ENCODE measurements at regions not wholly inside any gene's neighbourhood (a gene's known extent, or its start where the extent isn't known, plus 50 kb on each side); places are given as distances from the start of the nearest gene placed in this dataset.

GRCh38 chr18:11249391-11249790, 100.0 kb upstream of the PIEZO2 start:
- DNase-seq (ENCODE audit: low spot score) (no peak), FAIRE-seq (no peak), ATAC-seq (no peak)
- POLR2A ChIA-PET: no interaction called here
- Histone ChIP-seq H3K79me2 (ENCODE audit: insufficient read depth, low read length) (no peaks in the 10 kb centered on the region), H4K20me1 (ENCODE audit: insufficient read depth, low read length) (no peaks in the 10 kb centered on the region), H3K36me3 (replicated peaks in 1 of 2; ENCODE audit: control insufficient read depth in 1 of 2, insufficient read depth in 2 of 2, low read length in 2 of 2) (no peaks in the 10 kb centered on the region), H3K27me3 (ENCODE audit: control insufficient read depth in 1 of 2, insufficient read depth in 2 of 2, low read length in 2 of 2) (no peaks in the 10 kb centered on the region), H3K4me2 (ENCODE audit: low read depth, low read length) (no peak overlapping the region), H2AFZ (ENCODE audit: low read length) (no peak overlapping the region), H3K9me3 (ENCODE audit: low read length) (no peaks in the 10 kb centered on the region), H3K4me1 (ENCODE audit: insufficient read depth, low read length) (no peaks in the 10 kb centered on the region), H3K27ac (ENCODE audit: extremely low read length, insufficient read depth, low read length) (no peak overlapping the region), H3K9ac (ENCODE audit: insufficient read depth, low read depth, low read length) (no peak overlapping the region), H3K4me3 (replicated peaks in 1 of 3; ENCODE audit: insufficient read depth in 1 of 3, low read depth in 2 of 3, low read length in 3 of 3) (no peak overlapping the region)
- in situ Hi-C loops (cut with HindIII; ENCODE audit: extremely low pct_ligation_motif_present, low pct_unique_long_range_greater_than_20kb): no loop called here
- CTCF ChIA-PET (ENCODE audit: low intra/inter-chr PET ratio, low total read pairs): no interaction called here
- intact Hi-C loops (cut with micrococcal nuclease; ENCODE audit: unreplicated experiment): no loop called here
- TF ChIP-seq ARNTL (CRISPR knock-in tag; IDR thresholded peaks at IDR 0.05) (no peak), ZBTB34 (CRISPR knock-in tag; IDR thresholded peaks at IDR 0.05) (no peak), ATF7 (IDR thresholded peaks at IDR 0.05) (no peak), ATF7 (CRISPR knock-in tag; IDR thresholded peaks at IDR 0.05) (no peak), NRL (CRISPR knock-in tag; IDR thresholded peaks at IDR 0.05; ENCODE audit: borderline replicate concordance) (no peak), ZNF768 (CRISPR knock-in tag; IDR thresholded peaks at IDR 0.05) (no peak), ZSCAN31 (CRISPR knock-in tag; IDR thresholded peaks at IDR 0.05; ENCODE audit: low read depth) (no peak), PBX2 (CRISPR knock-in tag; IDR thresholded peaks at IDR 0.05) (no peak), TRIM24 (CRISPR knock-in tag; IDR thresholded peaks at IDR 0.05) (no peak), ZNF460 (CRISPR knock-in tag; IDR thresholded peaks at IDR 0.05; ENCODE audit: borderline replicate concordance) (no peak), AGO1 (IDR thresholded peaks at IDR 0.05; ENCODE audit: low read depth, low read length, poor library complexity, severe bottlenecking) (no peak), CTCF (CRISPR knock-in tag; IDR thresholded peaks at IDR 0.05) (no peak), ZNF431 (CRISPR knock-in tag; IDR thresholded peaks at IDR 0.05; ENCODE audit: borderline replicate concordance, low read depth) (no peak)
- 21% methylated on average over 2 of the region's 2 CpGs for WGBS (ENCODE audit: low lambda C conversion rate)
- BruUV-seq (replicated peaks): no TSS peak
